GM19328 (cell line): ENCODE measurements at regions not wholly inside any gene's neighbourhood (a gene's known extent, or its start where the extent isn't known, plus 50 kb on each side); places are given as distances from the start of the nearest gene placed in this dataset.

Experiments used
- ATAC-seq: cut with Tn5 transposase; IDR thresholded peaks from one replicate; pipeline ENCODE4 v1.9.1; 2021; ENCODE audit warnings: mild to moderate bottlenecking, moderate library complexity; ENCODE audit not compliant: unreplicated experiment

- ATAC-seq: no peak
These were observed 339.0 kb downstream of the CHRM3 start for GRCh38 chr1:239725371-239725770.

- no peak for ATAC-seq
These were observed 339.6 kb downstream of the CHRM3 start for GRCh38 chr1:239725933-239726332.

- ATAC-seq: no peak
These were observed 344.0 kb downstream of the CHRM3 start for GRCh38 chr1:239730378-239730777.

DNA sequence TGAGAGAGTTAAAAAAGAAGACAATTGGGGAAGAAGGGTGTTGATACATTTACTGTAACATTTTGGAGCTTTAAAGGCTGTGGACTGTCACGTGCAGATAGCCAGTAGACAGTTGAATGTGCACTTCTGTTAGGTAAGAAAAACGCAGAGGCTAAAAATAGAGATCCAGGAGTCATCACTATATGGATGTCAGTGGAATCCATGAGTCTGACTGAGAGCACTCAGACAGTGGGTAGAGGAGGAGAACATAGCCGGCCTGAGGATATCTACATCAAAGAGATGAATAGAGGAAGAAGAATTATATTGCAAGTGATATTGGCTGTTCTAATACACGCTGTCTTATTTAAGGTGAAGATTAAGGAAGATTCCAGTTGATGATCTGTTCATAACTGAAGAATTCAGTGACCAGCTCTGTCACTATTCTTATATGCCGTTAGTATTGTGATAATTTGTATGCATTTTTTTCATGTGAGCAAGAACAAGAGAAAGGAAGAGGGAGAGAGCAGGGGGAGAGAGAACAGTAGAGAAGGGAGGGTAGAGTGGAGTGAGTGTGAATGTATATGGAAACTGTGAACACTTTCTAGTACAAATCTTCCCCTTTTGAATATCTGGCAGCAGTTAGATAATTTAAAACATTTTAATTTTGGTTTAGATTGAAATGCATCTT is 344.8 kb downstream of the CHRM3 start:
- no peak for ATAC-seq

DNA sequence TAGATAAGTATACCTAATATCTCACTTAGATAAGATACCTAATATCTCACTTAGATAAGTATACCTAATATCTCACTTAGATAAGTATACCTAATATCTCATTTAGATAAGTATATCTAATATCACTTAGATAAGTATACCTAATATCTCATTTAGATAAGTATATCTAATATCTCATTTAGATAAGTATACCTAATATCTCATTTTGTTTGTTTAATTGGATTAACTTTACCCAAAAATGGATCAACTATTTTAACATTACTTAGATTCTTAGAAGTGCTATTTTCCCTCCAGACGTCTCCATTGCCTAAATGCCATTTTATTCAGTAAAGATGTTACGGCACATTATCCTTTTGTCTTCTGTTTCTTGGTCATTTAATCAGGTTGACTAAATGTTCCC is 346.4 kb downstream of the CHRM3 start:
- ATAC-seq: no peak

DNA sequence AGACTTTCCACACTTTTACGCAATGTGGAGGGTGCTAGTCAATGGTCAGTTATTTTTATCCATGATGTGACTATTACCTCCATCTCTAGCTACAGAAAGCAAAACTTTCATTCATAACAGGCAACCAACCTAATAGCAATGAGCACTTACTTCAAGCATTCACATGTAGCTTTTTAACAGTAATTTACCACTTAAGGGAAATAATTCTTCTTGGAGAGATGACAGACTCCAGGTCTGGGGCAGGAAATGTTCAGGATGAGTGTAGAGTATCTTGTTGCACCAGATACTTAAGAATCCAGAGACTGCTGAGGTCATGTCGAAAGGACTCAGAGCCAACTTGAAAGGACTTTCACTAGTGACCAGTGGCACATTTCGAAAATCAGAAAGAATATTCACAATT is 347.6 kb downstream of the CHRM3 start:
- ATAC-seq: no peak

DNA sequence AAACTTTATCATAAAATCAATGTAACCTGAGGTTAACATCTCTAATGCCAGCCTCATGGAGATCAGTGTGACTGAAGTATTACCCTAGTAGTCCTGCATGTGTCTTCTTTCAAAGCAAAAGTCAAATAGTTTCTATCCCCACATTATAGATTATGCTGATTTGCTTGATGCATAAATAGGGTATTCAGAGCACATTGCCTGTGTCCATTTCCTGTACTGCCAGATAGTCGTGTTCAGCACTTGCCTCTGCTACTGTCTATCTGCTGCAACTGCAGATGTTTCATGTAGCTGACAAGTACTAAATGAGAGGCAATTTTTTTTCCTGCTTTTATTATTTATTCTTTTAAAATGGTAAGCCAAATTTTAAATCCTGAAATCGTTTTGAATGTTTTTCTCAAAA is 348.7 kb downstream of the CHRM3 start:
- no peak for ATAC-seq

DNA sequence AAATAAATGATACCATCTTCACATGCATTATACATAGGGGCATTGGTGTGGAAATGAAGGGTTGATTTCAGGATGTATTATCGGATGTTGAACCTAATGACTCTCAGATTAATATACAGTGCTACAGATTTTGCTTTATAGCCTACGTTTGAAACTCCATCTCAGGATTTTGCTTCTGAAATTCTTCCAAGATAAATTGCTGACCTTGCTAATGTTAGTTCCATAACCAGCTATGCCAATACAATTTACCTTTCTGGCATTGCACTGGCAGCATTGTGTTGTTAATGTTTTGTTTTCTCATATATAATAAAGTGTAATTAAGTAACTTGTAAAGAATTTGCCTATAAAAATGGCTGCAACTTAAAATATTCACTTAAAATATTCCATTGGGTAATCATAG is 350.1 kb downstream of the CHRM3 start:
- ATAC-seq: no peak

GRCh38 chr1:239739375-239739774 is 352.3 kb upstream of the FMN2 start:
- no peak for ATAC-seq

GRCh38 chr1:239739919-239740318 is 351.8 kb upstream of the FMN2 start:
- no peak for ATAC-seq

DNA sequence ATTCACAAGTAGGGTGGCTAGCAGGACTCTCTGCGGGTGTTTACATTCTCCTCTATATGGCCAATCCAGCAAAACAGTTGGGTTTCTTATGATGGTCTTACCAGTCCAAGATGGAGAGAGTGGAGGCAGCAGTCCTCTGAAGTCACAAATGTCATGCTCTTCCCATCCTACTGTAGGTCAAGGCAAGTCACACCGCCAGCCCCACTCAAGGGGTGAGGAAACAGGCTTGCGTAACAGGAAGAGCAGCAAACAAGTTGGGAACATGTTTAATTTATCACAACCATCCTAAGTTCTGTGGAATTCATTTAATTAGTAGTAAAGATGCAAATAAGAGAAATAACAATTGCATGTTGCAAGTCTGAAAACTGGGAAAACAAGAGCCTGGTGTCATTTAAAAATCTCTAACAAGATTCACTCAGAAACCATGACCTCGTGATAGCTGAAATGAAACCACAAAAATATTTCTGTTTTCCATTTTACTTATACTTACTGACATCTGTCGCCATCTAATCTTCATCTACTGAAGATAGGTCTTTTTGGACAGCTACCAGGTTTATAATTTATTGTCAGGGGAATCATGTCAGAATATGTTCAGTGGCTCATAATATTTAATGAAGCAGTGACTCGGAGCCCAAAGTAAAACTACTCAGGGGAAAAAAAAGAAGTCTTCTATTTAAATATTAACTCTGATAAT is 349.1 kb upstream of the FMN2 start:
- ATAC-seq: no peak

- no peak for ATAC-seq
These were observed 346.8 kb upstream of the FMN2 start for GRCh38 chr1:239744851-239745250.

- no peak for ATAC-seq
These were observed 336.4 kb upstream of the FMN2 start for GRCh38 chr1:239755107-239755912.

- no peak for ATAC-seq
These were observed 334.0 kb upstream of the FMN2 start for GRCh38 chr1:239757716-239758115.

- ATAC-seq: no peak
These were observed 332.9 kb upstream of the FMN2 start for GRCh38 chr1:239758756-239759155.

GRCh38 chr1:239761509-239761908 is 330.2 kb upstream of the FMN2 start:
- no peak for ATAC-seq

DNA sequence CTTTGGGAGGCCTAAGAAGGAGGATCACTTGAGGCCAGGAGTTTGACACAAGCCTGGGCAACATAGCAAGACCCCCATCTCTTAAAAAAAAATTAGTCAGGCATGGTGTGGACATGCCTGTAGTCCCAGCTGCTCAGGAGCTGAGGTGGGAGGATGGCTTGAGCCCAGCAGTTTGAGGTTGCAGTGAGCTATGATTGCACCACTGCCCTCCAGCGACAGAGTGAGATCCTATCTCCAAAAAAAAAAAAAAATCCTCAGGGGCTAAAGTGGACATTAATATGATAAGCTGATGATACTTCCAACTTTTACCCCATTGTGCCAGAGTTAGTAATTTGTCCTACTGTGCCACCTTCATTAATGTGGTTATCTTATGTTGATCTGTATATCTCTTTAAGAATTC is 327.8 kb upstream of the FMN2 start:
- ATAC-seq: no peak

DNA sequence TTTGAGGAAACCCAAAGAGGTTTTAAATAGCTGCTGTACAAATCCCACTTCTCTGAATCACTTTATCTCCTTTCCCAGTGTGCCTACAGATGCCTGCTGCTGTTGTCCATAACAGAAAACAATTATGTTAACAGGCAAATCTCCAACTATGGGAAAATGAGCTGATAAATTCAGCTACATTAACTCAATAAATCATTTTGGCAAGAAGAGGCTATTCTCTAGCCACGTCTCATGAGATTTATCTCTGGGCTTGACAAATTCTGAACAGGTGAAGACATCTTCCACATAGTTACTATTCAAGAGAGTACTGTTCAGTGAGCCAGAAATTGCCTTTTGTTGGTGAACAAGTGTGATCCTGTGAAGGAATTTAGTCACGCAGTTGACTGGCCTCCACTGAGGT is 327.1 kb upstream of the FMN2 start:
- no peak for ATAC-seq

DNA sequence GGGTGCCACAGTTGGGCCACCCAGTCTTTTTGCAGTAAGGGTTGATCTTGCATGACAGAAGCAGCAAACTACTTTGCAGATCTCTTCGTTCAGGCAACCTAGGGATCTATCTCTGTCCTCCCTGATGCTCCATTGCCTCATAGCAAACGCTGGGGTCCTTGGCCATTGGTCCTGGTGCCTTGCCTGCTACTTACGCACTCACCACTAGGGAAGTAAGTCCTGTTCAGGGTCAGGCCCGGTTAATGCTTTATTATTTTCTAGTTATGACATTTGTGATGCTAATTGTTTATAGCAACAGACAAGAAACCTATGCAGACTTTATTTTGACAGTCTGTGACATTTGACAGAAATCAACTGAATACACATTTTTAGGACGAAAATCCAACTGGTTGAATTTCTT is 326.5 kb upstream of the FMN2 start:
- ATAC-seq: no peak

- ATAC-seq: no peak
These were observed 320.1 kb upstream of the FMN2 start for GRCh38 chr1:239771550-239771949.

GRCh38 chr1:239772446-239772845 is 319.2 kb upstream of the FMN2 start:
- ATAC-seq: no peak

DNA sequence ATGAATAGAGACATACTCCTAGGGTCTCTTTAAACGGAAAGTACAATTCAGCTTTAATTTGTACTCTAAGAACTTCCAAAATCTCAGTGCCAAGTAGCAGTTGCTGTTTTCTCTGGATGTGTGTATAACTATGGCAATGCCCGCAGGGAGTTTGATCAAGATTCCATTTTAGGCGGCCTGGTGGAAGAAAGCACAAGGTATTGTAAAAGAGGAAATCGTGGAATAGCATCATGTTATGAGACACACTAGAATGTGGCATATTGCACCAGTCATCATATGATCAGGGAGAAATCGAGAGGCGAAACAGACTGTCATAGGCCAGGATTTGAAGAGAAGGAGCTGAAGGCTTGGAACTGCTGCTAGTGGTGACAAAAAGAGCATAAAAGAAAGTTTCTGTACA is 316.2 kb upstream of the FMN2 start:
- ATAC-seq: no peak
